ENCODE measurements at regions not wholly inside any gene's neighbourhood (a gene's known extent, or its start where the extent isn't known, plus 50 kb on each side); places are given as distances from the start of the nearest gene placed in this dataset.

DNA sequence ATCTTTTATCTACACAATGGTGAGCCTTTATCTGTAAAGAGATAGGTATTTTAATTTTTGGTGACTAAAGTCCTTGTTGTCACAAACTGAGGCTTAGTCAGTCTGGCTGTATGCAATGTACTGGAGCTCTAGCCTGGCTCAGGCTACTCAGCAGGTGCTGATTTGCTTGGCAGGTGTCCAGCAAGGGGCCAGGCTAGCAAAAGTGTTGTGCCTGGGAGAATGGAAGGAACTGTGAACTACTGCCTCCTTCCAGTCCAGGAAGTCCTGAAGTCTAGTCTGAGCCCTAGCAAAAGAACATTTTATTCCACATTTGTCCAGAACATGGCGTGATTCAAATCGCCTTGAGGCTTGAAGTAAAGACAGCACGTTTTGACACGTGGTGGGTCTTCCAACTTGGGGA, 260.5 kb downstream of the CCDC85A start:
- no peak for DNase-seq

DNA sequence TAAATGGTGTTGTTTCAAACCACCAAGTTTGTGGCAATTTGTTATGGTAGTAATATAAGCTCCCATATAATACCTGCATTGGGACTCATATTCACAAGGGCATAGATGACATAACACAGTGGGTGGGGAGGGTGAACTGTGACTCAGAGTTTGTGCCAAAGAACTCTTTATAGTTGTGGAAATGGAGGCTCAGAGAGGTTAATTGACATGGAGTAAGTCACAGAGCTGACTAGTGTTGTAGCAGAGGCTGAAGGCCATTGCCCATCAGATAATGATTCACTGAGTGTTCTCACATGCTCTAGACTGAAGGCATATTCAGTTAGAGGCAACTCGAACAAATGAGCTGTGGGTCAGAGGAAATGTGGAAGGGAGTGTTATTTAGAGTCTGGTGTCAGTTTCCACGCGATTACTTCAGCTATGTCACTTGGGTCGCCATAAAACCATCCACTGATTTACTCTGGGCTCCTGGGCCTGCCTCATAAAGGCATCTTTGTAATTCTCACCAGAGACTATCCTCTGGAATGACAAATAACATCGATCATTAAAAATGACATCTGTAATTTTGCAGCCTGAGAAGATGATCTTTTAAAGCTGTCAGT, 264.7 kb downstream of the CCDC85A start:
- DNase-seq = no peak

DNA sequence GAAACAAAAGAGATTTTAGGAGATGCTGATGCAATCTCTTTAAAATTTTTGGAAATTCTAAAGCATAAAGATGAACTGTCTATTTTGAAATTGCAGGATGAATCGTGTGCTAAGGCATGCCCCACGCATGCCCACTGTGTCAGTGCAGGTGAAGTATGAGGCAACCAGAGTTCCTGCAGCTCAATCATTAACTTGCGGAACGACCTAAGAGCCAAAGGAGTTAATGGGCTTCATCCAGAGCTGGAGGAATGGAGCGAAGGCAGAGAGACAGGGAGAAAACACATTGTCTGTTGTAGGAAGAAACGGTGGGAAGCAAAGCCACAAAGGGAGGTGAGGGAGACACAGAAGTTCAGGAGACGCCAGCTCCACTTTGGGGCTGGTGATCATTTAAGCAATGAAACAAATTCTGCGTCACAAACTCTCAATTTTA, 265.2 kb downstream of the CCDC85A start:
- no peak for DNase-seq

DNA sequence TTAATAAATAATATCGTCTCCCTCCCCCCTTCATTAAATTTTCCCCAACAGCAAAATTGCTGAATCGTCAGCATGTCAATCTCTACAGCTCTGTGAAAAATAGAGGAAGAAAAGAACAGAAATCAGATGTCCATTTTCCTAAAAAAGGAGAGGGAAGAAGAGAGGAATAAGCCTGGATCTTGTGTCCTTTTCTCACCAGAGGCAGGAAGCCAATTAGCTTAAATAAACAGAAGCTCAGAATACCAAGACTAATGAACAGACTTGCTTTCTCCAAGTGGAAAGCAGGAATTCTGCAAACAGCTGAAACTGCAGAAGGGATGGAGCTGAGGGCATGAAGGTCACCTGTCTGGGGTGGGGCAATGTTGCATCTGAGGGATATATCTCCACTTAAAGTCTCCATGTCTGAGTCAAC, 265.7 kb downstream of the CCDC85A start:
- no peak for DNase-seq

DNA sequence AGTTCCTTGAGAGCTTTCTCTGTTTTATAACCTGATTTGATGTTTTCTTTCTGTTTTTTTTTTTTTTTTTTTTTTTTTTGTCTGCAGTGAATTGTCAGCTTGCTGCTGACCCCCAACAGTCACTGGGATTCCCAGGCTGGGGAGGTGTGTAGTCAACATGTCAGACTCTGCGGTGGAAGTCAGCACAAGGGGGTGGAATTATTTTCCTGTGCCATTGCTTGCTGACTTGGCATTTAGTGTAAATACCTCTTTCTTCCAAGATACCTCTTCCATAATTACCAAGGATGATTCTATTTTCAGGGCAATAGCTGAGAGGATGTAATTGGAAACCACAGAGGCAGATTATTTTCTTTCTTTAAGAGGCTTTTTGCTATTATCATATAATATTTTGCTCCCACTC, 266.3 kb downstream of the CCDC85A start:
- no peak for DNase-seq

DNA sequence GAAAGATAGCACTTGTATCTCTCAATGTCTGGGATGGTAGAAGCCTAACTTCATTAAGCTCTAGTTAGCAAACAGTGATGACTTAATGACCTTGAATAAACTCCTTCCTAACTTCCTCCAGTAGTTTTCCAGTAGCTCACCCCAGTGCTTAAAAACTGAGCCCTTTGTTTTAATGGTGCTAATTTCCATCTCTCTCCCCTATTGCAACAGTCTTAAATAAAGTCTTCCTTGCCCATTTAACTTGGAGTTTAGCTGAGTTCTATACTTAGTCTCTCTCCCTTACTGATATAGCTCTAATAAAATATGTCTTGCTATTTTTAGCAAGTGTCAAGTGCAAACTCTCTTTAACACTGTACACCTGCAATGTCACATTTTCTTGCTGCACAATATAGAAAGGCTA, 267.0 kb downstream of the CCDC85A start:
- no peak for DNase-seq

DNA sequence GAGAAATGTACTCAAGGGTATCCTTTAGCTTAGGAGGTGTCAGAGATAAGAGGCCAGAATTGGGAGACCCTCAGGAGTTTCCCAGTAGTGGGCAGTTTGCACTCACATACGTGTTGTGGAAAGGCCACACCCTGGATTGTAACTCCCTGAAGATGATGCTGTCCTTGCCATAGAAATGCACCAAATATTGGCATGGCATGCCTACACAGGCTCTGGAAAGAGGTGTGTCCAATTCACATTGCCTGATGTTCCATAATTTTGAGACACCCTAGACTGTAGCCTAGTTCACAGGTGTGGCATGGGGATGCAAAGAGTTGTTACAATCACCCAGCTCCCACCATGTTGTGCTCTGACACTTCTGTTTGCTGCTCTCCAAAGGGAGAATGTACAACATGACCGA, 271.9 kb downstream of the CCDC85A start:
- DNase-seq = no peak

DNA sequence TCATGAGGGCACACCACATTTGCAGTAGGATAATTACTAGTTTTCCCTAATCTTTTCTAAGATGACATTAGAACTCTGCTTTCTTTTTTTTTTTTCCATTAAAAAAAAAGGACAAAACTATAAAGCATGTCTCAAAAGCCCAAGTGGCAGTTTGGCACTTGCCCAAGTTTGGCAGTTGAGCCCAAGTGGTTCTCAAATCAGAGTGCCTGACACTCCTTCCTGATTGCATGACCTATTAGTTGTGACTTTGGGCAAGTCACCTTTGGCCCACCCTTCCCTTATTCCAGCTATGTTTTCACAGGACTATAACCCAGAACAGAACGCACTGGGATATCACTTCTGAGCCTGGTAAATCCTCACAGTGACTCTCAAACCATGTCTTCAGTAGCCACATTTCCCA, 273.0 kb downstream of the CCDC85A start:
- DNase-seq = no peak

DNA sequence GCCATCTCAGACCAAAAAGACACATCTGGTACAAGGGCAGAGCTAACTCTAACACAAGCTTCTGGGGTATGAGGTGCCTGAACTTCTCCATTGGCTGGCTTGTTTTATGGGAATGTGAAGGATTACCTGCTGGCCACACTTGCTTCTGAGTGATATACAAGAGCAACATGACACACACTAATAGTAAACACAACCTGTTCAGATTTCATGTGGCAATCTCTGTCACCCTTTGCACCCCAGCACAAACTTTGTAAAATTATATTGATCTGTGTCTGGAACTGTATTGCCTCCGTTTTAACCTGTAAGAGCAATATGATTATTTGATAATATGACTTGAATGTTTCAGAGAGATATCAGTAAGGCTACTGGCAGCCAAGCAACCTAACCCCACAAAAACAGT, 276.7 kb downstream of the CCDC85A start:
- DNase-seq = no peak

DNA sequence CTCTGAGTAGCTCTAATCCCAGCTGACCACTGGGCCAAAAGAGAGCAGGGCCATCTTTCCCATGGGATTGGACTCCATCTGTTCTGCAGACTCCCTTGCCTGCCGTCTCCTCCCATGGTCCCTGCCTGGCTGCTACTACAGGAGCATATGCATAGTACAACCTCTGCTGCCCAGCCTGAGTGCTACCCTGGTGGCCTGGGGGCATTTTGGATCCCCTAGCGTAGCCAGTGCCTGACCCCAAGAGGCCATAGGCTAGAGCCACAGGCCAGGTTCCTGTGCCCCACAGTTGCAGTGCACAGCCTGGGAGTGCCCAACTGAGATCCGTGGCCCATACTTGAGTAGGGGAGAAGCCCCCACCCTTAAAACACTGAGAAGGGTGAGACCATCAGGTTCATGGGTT, 280.3 kb downstream of the CCDC85A start:
- no peak for DNase-seq

DNA sequence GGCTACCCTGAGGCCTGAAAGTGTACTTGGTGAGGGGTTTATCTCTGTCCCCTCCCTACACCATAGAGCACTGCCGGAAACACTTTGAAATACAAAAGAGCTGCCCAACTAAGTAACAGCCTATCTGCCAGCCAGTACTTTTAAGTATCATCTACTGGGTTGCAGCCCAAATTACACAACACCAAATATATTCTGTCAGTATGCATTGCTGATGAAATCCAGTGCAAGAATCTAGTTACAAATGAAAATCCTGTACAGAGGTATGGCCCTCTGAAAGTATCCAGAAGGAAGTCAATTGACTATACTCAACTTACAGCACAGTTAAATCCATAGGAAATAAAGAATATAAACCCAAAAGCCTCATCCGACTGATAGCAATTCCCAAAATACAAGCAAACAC, 280.8 kb downstream of the CCDC85A start:
- DNase-seq = no peak

DNA sequence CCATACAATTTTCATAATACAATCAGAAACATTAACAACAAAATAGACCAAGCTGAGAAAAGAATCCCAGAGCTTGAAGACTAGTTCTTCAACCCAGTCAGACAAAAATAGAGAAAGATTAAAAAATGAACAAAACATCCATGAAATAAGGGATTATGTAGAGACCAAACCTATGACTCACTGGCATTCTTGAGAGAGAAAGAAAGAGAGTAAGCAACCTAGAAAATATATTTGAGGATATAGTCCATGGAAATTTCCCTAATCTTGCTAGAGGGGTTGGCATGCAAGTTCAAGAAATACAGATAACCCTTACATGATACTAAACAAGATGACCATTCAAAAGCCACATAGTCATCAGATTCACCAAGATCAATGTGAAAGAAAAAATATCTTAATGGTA, 281.7 kb downstream of the CCDC85A start:
- no peak for DNase-seq

DNA sequence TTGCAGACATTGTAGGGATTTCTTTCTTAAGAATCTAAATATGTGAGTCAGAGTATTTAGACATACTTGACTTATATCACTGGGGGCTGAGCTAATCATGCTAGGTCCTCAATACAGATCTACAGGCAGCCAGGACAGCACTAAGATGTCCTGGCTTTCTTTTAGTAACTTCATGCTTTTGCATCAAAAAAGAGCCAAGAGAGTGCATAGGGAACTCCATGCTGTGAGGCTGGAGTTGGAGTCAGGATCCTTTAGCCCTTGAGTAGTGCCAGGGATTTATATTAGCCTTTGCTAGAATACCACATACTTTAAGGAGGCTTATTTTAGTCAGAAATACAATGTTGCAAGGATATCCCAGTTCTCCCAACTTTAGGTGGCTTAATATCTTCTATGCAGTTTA, 289.7 kb downstream of the CCDC85A start:
- no peak for DNase-seq

DNA sequence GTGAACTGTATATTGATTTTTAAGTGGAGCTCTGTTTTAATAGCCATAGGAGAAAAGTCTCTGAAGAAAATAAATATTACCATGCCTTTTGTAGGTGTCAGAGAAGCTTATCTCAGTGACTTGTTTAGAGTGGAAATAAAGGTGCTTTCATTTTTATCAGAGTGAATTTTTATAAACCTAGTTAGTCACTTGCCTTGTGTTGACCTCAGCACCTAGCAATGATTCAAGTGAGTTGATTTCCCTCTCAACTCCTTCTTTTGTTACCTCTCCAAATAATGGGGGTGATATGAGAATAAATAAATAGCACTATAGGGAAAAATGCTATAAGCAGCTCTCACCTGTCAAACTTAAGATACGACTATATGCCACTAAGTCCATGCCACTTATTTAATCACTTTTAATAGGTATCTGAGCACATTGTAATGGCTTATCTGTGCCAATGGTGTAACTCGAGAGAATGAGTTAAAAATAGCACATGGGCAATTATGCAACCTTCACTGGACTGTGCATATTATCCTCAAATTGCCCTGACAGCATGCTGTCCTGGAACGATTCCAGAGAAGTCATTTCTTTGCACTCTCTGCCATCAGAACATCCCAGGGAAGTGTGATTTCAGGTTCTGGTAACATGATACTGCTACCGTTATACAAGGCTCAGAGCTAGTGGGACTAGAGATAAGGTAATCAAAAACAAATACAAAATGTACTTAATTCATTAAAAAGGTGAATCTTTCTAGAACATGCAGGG, 290.8 kb downstream of the CCDC85A start:
- no peak for DNase-seq

DNA sequence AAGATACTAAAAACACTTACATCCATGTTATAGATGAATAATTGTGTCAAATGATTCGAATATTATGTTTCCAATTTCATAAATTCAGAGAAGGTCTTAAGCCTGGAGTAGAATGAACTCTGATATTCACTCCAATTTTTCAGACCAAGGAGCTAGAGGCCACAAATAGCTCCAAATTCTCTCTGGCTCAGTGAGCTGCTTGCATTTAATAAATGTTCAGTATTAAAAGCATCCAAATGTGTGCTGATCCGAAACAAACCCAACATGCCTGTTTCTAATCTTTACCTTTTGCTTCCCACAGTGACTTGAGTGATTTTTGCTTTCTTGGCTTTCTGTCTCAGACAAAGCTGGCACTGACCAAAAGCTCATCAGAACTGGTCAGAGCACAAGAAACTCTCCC, 291.4 kb downstream of the CCDC85A start:
- DNase-seq = no peak

DNA sequence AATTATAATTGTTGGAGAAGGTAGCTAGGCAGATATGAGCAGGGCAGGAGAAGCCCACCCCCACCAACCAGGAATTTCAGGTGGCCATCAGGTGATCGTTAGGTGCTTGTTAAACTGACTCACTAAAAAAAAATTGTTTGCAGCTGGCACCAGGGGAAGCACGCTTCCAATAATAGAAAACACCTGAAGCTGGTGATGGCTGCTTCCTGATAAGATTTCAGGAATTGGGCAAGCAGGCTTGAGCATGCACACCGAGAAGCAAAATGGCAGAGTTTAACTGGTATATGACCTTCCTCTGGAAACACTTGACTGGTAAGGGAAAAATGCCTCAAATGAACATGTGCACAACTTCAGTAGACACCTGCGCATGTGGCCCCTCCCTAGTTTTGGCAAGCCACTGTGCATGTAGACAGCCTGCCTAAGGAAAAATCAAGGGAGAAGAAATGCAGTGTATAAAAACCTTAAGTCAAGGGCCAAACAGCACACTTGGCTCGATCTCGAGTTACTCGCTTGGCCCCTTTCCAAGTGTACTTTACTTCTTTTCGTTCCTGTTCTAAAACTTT, 292.8 kb downstream of the CCDC85A start:
- DNase-seq = no peak

DNA sequence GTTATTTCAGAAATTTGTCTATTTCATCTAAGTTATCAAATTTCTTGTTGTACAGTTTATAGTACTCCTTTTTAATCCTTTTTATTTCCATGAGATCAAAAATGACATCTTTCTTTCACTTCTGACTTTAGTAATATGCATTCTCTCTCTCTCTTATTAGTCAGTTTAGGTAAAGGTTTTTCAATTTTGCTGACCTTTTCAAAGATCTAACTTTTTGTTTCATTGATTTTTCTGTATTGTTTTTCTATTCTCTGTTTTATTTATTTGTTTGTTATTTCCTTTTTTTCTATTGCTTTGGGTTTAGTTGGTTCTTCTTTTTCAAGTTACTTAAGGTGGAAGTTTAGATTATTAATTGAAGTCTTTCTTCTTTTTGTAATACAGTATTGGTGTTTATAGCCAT, 294.2 kb downstream of the CCDC85A start:
- no peak for DNase-seq

DNA sequence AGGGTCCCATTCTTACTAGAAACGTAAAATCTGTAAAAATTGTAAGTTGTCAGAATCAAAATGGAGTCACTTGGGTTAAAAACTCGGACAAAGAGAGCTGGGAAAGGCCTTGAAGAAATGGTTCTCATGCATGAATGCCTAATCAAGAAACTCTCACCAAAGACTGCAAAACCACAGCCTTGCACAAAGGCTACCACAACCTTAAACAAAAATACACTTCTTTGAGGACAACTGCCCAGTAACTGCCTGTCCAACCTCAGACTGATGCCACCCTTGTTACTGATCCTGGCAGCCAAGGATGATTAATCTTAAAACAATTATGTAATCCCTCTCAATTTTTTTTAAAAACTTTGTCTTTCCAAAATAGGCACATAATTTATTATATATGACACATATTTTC, 299.3 kb downstream of the CCDC85A start:
- no peak for DNase-seq

DNA sequence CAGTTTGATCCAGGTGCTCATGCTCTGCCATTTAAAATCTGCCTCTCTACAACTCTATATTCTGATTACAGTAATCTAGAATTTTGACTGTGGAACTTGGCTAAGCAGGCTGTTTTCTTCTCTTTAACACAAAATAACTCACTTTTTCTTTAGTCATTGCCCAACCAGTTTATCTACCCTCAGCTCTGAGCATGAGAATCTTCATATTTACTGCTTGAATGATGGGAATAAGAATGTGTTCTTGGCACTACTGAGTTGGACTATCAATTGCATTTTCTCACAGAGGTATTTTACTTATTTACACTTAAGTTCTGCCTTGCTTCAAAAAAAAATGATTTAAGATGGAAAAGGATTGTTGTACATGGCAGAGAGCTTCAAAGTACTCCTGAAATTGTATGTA, 301.1 kb downstream of the CCDC85A start:
- no peak for DNase-seq

DNA sequence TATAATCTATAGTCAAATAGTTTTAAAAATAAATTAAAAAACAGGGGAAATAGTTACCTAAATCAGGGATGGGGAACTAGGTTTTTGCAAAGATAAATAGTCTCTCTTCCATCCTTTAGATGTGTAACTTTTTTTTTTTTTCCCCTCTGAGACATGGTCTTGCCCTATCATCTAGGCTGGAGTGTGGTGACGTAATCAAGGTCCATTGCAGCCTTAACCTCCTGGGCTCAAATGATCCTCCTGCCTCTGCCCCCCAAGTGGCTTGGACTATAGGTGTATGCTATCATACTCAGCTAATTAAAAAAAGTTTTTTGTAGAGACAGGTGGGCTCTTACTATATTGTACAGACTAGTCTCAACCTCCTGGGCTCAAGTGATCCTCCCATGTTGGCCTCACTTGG, 316.5 kb downstream of the CCDC85A start:
- no peak for DNase-seq

DNA sequence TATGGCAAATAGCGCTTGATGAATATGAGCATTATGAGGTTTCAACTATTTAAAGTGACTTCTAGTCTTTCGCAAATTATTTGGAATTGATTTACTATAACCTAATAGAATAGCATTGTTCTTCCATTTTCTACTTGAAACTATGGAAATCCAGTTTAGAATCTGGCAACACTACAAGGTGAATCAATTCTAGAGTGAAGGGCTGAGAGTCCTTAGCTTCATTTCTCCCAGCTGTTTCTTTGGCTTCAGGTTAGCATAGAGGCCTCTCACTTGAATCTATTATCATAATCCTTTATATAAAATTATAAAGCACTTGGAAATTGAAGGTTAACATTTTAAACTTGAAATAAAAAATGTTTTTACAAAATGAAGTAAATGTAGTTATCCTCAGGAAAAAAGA, 318.8 kb downstream of the CCDC85A start:
- no peak for DNase-seq

DNA sequence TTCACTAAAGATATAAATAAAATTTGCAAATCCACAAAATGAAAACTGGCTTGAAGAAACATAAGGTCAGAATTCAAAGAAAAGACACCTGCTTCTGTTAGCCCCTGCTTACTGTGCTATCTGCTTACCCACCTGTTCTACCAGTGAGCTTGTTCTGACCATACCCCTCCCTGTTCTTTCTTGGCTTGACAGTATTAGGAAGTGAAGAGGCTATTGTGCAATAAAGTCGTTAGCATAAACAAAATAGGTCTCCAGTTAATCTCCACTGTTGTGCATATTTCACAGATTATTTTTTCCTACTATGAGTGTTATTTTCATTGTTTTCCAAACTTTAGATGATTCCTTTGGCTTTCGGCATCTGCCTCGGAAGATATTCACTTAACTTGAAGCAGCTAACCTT, 322.1 kb downstream of the CCDC85A start:
- DNase-seq = no peak

DNA sequence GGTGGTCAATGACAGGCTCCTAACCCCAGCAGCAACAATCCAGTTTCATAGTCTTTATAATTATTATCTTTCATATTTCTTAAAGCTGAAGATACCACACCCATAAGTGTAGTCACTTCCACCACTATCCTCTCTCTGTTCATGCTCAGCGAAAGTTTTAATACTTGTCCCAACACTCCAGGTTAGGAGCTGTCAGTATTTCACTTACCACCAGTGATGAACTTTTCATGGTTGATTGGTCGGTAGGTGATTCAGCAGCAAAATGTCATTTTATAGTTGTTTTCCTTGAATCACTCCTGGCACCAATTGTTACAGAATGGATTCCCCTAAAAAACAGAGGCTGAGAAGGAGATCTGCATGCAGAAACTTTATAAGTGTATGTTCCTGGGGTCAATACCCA, 324.9 kb downstream of the CCDC85A start:
- no peak for DNase-seq

DNA sequence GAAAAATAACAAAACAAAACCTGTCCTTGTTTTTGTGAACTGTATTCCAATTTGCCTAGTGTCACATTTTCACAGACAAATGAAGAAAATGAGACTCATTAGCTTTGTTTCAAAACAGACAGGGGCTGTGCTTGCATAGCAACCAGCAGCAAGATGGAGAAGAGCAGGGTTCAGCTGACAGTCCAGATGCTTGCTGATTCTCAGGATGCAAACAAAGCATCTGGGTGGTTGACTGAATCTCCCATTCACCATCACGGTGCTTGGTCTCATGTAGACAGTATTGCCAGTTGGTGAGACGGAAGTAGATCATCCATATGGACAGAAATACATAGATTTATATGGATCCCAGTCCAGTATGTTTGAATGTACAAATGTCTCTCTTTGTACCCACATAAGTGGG, 326.8 kb downstream of the CCDC85A start:
- no peak for DNase-seq

DNA sequence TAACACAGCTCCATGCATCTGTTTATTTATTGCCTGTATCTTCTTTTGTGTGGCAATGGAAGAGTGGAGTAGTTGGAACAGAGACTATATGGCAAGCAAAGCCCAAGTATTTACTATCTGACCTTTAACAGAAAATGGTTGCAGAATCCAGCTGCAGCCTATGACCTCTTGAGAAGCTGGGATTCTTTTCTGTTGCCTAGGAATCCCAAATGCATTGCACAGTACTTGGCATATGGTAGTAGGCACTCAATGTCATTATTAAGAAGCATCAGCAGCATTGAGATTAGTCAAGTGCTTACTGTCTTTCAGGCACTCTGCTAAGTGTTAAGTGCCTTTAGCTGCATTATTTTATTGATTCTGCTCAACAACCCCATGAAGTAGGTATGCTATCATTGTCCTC, 331.6 kb downstream of the CCDC85A start:
- no peak for DNase-seq
